Neural crest cell (in vitro differentiated cells): ENCODE measurements at regions not wholly inside any gene's neighbourhood (a gene's known extent, or its start where the extent isn't known, plus 50 kb on each side); places are given as distances from the start of the nearest gene placed in this dataset.

ENCODE experiments used
- DNase-seq: peaks from one replicate; pipeline ENCODE4 v3.0.0; 2021; ENCODE audit warnings: low read depth, mixed read lengths, low spot score
- H3K27ac Mint-ChIP-seq: one replicate; pipeline ENCODE4 v1.8.0; 2021; ENCODE audit warnings: mild to moderate bottlenecking, mixed read lengths; ENCODE audit not compliant: unreplicated experiment
- H3K27me3 Mint-ChIP-seq: 2 replicates; pipeline ENCODE4 v1.8.0; 2021; ENCODE audit warnings: low read depth, mild to moderate bottlenecking, mixed read lengths
- H3K36me3 Mint-ChIP-seq: 2 replicates; pipeline ENCODE4 v1.8.0; 2021; ENCODE audit warnings: low read depth, mild to moderate bottlenecking, mixed read lengths
- H3K4me1 Mint-ChIP-seq: 2 replicates; pipeline ENCODE4 v1.8.0; 2021; ENCODE audit warnings: mixed read lengths
- H3K4me3 Mint-ChIP-seq: one replicate; pipeline ENCODE4 v1.8.0; 2021; ENCODE audit warnings: mild to moderate bottlenecking, mixed read lengths
- H3K9me3 Mint-ChIP-seq: 2 replicates; pipeline ENCODE4 v1.8.0; 2021; ENCODE audit warnings: mixed read lengths
- TF ChIP-seq, protein P1 (sequence below): fragments of 200-600 bp; sonication (generic); conservative IDR thresholded peaks from 2 replicates; pipeline ENCODE4 v1.5.0; 2021; ENCODE audit warnings: antibody characterized with exemption, mild to moderate bottlenecking

- TF ChIP-seq, protein P1, sequence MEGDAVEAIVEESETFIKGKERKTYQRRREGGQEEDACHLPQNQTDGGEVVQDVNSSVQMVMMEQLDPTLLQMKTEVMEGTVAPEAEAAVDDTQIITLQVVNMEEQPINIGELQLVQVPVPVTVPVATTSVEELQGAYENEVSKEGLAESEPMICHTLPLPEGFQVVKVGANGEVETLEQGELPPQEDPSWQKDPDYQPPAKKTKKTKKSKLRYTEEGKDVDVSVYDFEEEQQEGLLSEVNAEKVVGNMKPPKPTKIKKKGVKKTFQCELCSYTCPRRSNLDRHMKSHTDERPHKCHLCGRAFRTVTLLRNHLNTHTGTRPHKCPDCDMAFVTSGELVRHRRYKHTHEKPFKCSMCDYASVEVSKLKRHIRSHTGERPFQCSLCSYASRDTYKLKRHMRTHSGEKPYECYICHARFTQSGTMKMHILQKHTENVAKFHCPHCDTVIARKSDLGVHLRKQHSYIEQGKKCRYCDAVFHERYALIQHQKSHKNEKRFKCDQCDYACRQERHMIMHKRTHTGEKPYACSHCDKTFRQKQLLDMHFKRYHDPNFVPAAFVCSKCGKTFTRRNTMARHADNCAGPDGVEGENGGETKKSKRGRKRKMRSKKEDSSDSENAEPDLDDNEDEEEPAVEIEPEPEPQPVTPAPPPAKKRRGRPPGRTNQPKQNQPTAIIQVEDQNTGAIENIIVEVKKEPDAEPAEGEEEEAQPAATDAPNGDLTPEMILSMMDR: no peak
- no peak overlapping the region for H3K4me3 Mint-ChIP-seq
- DNase-seq: no peak
- H3K27ac Mint-ChIP-seq: no peak overlapping the region
- H3K9me3 Mint-ChIP-seq: peaks cover 3% of the 10 kb centered on the region
- no peaks in the 10 kb centered on the region for H3K4me1 Mint-ChIP-seq
- no peaks in the 10 kb centered on the region for H3K36me3 Mint-ChIP-seq
- H3K27me3 Mint-ChIP-seq: peaks cover 4% of the 10 kb centered on the region
These were observed 207.7 kb upstream of the SLC16A7 start for GRCh38 chr12:59388176-59388575.

DNA sequence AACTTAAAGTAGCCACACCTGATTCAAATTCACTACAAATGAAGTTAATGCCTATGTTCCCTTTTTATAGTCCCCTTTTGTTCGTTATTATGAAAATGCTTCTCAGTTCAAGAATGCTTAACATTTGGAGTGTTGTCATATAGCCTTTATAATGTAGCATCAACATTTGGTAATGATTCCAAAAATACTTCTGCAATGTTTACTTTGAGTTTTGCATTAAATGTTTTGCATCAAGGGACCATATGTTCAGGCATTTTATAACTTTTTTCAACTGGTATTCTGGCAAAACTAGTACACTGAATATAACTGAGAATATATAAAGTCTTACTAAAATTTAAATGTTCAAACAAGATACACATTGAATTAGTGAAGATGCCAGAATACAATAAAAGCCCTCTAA lies 209.6 kb upstream of the SLC16A7 start:
- peaks cover 3% of the 10 kb centered on the region for H3K9me3 Mint-ChIP-seq
- no peak overlapping the region for H3K4me3 Mint-ChIP-seq
- TF ChIP-seq, protein P1: no peak
- no peaks in the 10 kb centered on the region for H3K4me1 Mint-ChIP-seq
- H3K36me3 Mint-ChIP-seq: no peaks in the 10 kb centered on the region
- no peak overlapping the region for H3K27ac Mint-ChIP-seq
- no peaks in the 10 kb centered on the region for H3K27me3 Mint-ChIP-seq
- no peak for DNase-seq

DNA sequence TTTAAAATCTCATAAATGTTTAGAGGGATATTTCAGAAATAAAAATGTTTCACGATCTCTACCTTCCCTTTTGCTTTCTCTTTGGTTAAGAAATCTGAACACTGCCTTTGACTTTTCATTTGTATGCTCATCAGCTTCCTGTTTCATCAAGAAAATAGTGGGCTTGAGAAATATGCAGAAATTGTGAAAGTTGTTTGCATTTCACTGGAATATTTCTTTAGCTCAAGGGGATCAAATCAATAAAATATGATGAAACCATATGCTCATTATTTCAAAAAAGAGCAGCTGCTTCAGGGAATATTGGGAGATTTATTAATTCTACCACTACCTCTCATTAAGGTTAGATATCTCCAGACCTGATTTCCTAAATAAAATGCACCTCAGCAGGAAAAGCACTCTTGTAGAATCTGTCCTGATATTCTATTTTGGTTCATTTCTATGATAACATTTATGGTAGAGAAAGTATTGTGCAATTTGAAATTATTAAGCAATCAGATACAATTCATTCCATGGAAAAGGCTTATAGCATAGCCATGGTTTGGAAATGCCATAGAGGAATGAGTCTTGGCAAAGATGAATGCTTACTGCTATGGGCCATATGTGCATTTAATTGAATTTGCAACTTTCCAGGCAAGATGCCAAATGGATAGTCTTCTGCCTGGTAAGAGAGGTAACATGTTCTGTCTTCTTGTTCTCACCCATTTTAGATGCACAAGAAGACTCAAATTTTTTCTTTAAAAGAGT lies 212.6 kb upstream of the SLC16A7 start:
- no peaks in the 10 kb centered on the region for H3K36me3 Mint-ChIP-seq
- no peak overlapping the region for H3K4me3 Mint-ChIP-seq
- no peaks in the 10 kb centered on the region for H3K27me3 Mint-ChIP-seq
- DNase-seq: no peak
- no peaks in the 10 kb centered on the region for H3K4me1 Mint-ChIP-seq
- no peak overlapping the region for H3K27ac Mint-ChIP-seq
- H3K9me3 Mint-ChIP-seq: peaks cover 3% of the 10 kb centered on the region
- TF ChIP-seq, protein P1: no peak

GRCh38 chr12:59382282-59383078 lies 213.3 kb upstream of the SLC16A7 start:
- Mint-ChIP-seq H3K27ac (no peak overlapping the region), H3K36me3 (no peaks in the 10 kb centered on the region), H3K9me3 (no peaks in the 10 kb centered on the region), H3K27me3 (no peaks in the 10 kb centered on the region), H3K4me3 (no peak overlapping the region), H3K4me1 (no peaks in the 10 kb centered on the region)
- DNase-seq: no peak
- TF ChIP-seq, protein P1: no peak

DNA sequence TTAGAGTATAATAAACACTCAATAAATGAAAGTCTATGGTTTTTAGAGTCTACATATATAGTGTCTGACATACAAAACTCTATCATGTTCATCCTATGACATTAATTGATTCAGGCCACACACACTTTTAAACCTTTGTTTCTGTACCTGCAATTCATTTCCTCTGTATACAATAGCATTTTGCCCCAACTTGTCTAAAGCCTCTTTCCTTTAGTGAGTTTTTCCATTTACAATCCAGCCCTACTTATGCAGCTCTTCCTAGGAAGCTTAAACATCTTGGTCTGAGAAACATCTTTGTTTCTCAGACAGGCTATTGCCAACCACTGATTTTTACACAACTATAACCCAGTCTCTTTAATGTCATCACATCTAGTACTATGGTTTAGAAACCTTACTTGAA lies 214.7 kb upstream of the SLC16A7 start:
- Mint-ChIP-seq H3K4me3 (no peak overlapping the region), H3K36me3 (no peaks in the 10 kb centered on the region), H3K27ac (no peak overlapping the region), H3K27me3 (no peaks in the 10 kb centered on the region), H3K9me3 (no peaks in the 10 kb centered on the region), H3K4me1 (no peaks in the 10 kb centered on the region)
- TF ChIP-seq, protein P1: no peak
- no peak for DNase-seq
